H1 (cell line): ENCODE measurements at regions not wholly inside any gene's neighbourhood (a gene's known extent, or its start where the extent isn't known, plus 50 kb on each side); places are given as distances from the start of the nearest gene placed in this dataset.

ENCODE experiments used
- CTCF ChIA-PET: fragments of 300-600 bp; sonication (Branson Sonifier 250); formaldehyde crosslinking; loops from one replicate; lab custom pipeline; 2021; ENCODE audit not compliant: partially characterized antibody; lab: Charles Lee
- POLR2A ChIA-PET: fragments of 300-600 bp; sonication (Branson Sonifier 250); formaldehyde crosslinking; loops from one replicate; lab custom pipeline; 2021; ENCODE audit warnings: inconsistent platforms; ENCODE audit not compliant: partially characterized antibody; lab: Charles Lee
- DNase-seq, 2 experiments: peaks; one replicate each; pipeline versions ENCODE4 v3.0.0 to v3.0.0-alpha.2; 2010 to 2022; ENCODE audit warnings: low spot score in 2 of 2, low read depth in 1 of 2, mixed read lengths in 1 of 2
- FAIRE-seq: peaks from 2 replicates; lab custom pipeline; 2011; peaks lifted over from hg19 to GRCh38; lab: Jason Lieb, UNC
- H2AFZ ChIP-seq: 2 replicates; pipeline ENCODE4 v1.8.1; 2012; ENCODE audit warnings: low read length, inconsistent platforms
- H2AK5ac ChIP-seq: 2 replicates; pipeline ENCODE4 v1.6.1; 2013; ENCODE audit warnings: low read depth, low read length
- H2BK120ac ChIP-seq: replicated peaks from 2 replicates; pipeline ENCODE3; 2013; ENCODE audit warnings: low read depth, low read length, inconsistent platforms
- H2BK12ac ChIP-seq: 2 replicates; pipeline ENCODE4 v1.6.1; 2013; ENCODE audit warnings: low read depth, low read length
- H2BK15ac ChIP-seq: 2 replicates; pipeline ENCODE4 v1.6.1; 2013; ENCODE audit warnings: low read length
- H2BK20ac ChIP-seq: 2 replicates; pipeline ENCODE4 v1.6.1; 2013; ENCODE audit warnings: low read length
- H2BK5ac ChIP-seq: 2 replicates; pipeline ENCODE4 v1.6.1; 2013; ENCODE audit warnings: low read depth, low read length
- H3K14ac ChIP-seq: 2 replicates; pipeline ENCODE4 v1.6.1; 2013; ENCODE audit warnings: inconsistent platforms; ENCODE audit not compliant: insufficient read length
- H3K18ac ChIP-seq: 2 replicates; pipeline ENCODE4 v1.6.1; 2013; ENCODE audit warnings: low read length; ENCODE audit errors: extremely low read depth
- H3K23ac ChIP-seq: 2 replicates; pipeline ENCODE4 v1.6.1; 2013; ENCODE audit warnings: inconsistent platforms; ENCODE audit not compliant: insufficient read length
- H3K23me2 ChIP-seq: 2 replicates; pipeline ENCODE4 v1.6.1; 2013; ENCODE audit warnings: low read depth, low read length
- H3K27ac ChIP-seq: 2 replicates; pipeline ENCODE4 v1.6.1; 2011; ENCODE audit warnings: low read depth, low read length, inconsistent platforms
- H3K27me3 ChIP-seq, 4 experiments: replicated peaks in 1 of 4; 1 replicate in 1 of 4; 2 replicates in 3 of 4; pipeline versions ENCODE4 v1.6.1 to v1.8.1; 2011 to 2013; ENCODE audit warnings: low read length in 3 of 4, mild to moderate bottlenecking in 3 of 4, inconsistent platforms in 2 of 4, mixed read lengths in 2 of 4, moderate library complexity in 1 of 4; ENCODE audit not compliant: control insufficient read depth in 3 of 4, insufficient read depth in 3 of 4; ENCODE audit errors: extremely low read depth in 1 of 4
- H3K36me3 ChIP-seq, 4 experiments: 2 replicates each; pipeline versions ENCODE4 v1.6.1 to v1.8.1; 2011 to 2013; ENCODE audit warnings: mild to moderate bottlenecking in 4 of 4, low read length in 3 of 4, moderate library complexity in 2 of 4, control low read depth in 1 of 4, inconsistent platforms in 1 of 4; ENCODE audit not compliant: insufficient read depth in 4 of 4, control insufficient read depth in 2 of 4
- H3K4ac ChIP-seq: replicated peaks from 2 replicates; pipeline ENCODE3; 2013; ENCODE audit warnings: low read length, low read depth, mixed read lengths, inconsistent platforms; ENCODE audit not compliant: insufficient read length
- H3K4me1 ChIP-seq, 4 experiments: replicated peaks in 1 of 4; 1 replicate in 1 of 4; 2 replicates in 3 of 4; pipeline versions ENCODE4 v1.6.1 to v1.8.1; 2011 to 2013; ENCODE audit warnings: low read length in 3 of 4, inconsistent platforms in 2 of 4, mixed read lengths in 1 of 4; ENCODE audit not compliant: insufficient read depth in 4 of 4, control insufficient read depth in 3 of 4
- H3K4me2 ChIP-seq, 2 experiments: 2 replicates each; pipeline versions ENCODE4 v1.6.1 to v1.8.1; 2011 to 2013; ENCODE audit warnings: low read depth in 2 of 2, low read length in 2 of 2, control low read depth in 1 of 2, inconsistent platforms in 1 of 2, mild to moderate bottlenecking in 1 of 2; ENCODE audit not compliant: insufficient read depth in 1 of 2
- H3K4me3 ChIP-seq, 4 experiments: fragments of 200-600, 300-600 bp in 1 of 4; sonication (generic), shearing (Covaris generic), sonication (Bioruptor Twin) in 1 of 4; 2 replicates each; pipeline versions ENCODE4 v1.5.1 to v1.8.1; 2011 to 2016; ENCODE audit warnings: low read length in 4 of 4, low read depth in 3 of 4, control low read depth in 2 of 4, inconsistent platforms in 2 of 4, mild to moderate bottlenecking in 2 of 4, mixed read lengths in 1 of 4, moderate library complexity in 1 of 4; ENCODE audit not compliant: insufficient read depth in 2 of 4; ENCODE audit errors: extremely low read depth in 1 of 4
- H3K56ac ChIP-seq: replicated peaks from 2 replicates; pipeline ENCODE3; 2013; ENCODE audit warnings: low read depth, mild to moderate bottlenecking, mixed read lengths, low read length, inconsistent platforms; ENCODE audit not compliant: insufficient read length
- H3K79me1 ChIP-seq: 2 replicates; pipeline ENCODE4 v1.6.1; 2013; ENCODE audit warnings: low read depth, low read length, control low read depth
- H3K79me2 ChIP-seq, 2 experiments: 2 replicates each; pipeline versions ENCODE4 v1.6.1 to v1.8.1; 2012 to 2013; ENCODE audit warnings: low read length in 2 of 2, mild to moderate bottlenecking in 2 of 2, inconsistent platforms in 1 of 2; ENCODE audit not compliant: insufficient read depth in 2 of 2, control insufficient read depth in 1 of 2
- H3K9ac ChIP-seq, 4 experiments: replicated peaks in 1 of 4; 1 replicate in 1 of 4; 2 replicates in 3 of 4; pipeline versions ENCODE4 v1.6.1 to v1.8.1; 2011 to 2013; ENCODE audit warnings: low read depth in 3 of 4, low read length in 3 of 4, control low read depth in 2 of 4, mild to moderate bottlenecking in 2 of 4, moderate library complexity in 2 of 4, inconsistent platforms in 1 of 4; ENCODE audit errors: extremely low read depth in 1 of 4
- H3K9me3 ChIP-seq, 2 experiments: 2 replicates each; pipeline versions ENCODE4 v1.6.1 to v1.8.1; 2012 to 2013; ENCODE audit warnings: mild to moderate bottlenecking in 2 of 2, moderate library complexity in 2 of 2, control low read depth in 1 of 2, inconsistent platforms in 1 of 2, low read depth in 1 of 2, low read length in 1 of 2, mixed read lengths in 1 of 2; ENCODE audit not compliant: insufficient read depth in 2 of 2
- H4K20me1 ChIP-seq, 2 experiments: replicated peaks in 1 of 2; 2 replicates each; pipeline versions ENCODE3 to v1.8.1; 2011 to 2013; ENCODE audit warnings: inconsistent platforms in 2 of 2, low read length in 2 of 2, mild to moderate bottlenecking in 1 of 2; ENCODE audit not compliant: insufficient read depth in 2 of 2, control insufficient read depth in 1 of 2
- H4K5ac ChIP-seq: 2 replicates; pipeline ENCODE4 v1.6.1; 2013; ENCODE audit warnings: low read length, low read depth, mixed read lengths, inconsistent platforms; ENCODE audit not compliant: insufficient read length
- H4K8ac ChIP-seq: 2 replicates; pipeline ENCODE4 v1.8.0; 2013; ENCODE audit warnings: mild to moderate bottlenecking, moderate library complexity, low read length, inconsistent platforms; ENCODE audit not compliant: insufficient read depth; ENCODE audit errors: extremely low read depth
- H4K91ac ChIP-seq: replicated peaks from 2 replicates; pipeline ENCODE3; 2013; ENCODE audit warnings: low read length, mixed read lengths, inconsistent platforms; ENCODE audit not compliant: insufficient read length
- CBX5 ChIP-seq: fragments of 300-800, 300-1000 bp; sonication (generic); IDR thresholded peaks from 2 replicates; pipeline ENCODE4 v1.7.1; 2016; ENCODE audit warnings: antibody characterized with exemption, low read length, low read depth
- CEBPB ChIP-seq: IDR thresholded peaks from 2 replicates; pipeline ENCODE4 v1.6.1; 2012; ENCODE audit warnings: low read depth, low read length
- GTF2F1 ChIP-seq: IDR thresholded peaks from 2 replicates; pipeline ENCODE4 v1.6.1; 2012; ENCODE audit warnings: low read depth, low read length, improper control_type of control experiment, borderline replicate concordance
- KDM5A ChIP-seq: fragments of 200-600 bp; IDR thresholded peaks from 2 replicates; pipeline ENCODE4 v1.7.1; 2012; ENCODE audit warnings: mild to moderate bottlenecking, low read length, inconsistent platforms, mixed read lengths
- NANOG ChIP-seq: IDR thresholded peaks from 2 replicates; pipeline ENCODE4 v1.6.1; 2011; ENCODE audit warnings: low read length, low read depth, mild to moderate bottlenecking, inconsistent platforms; ENCODE audit not compliant: insufficient read depth, poor library complexity, severe bottlenecking
- POLR2A ChIP-seq, 2 experiments: IDR thresholded peaks; 1 replicate in 1 of 2; 2 replicates in 1 of 2; pipeline ENCODE4 v1.6.1; 2011; ENCODE audit warnings: low read depth in 2 of 2, low read length in 2 of 2, mild to moderate bottlenecking in 2 of 2; ENCODE audit errors: control extremely low read depth in 1 of 2
- SP2 ChIP-seq: IDR thresholded peaks from 2 replicates; pipeline ENCODE4 v1.6.1; 2012; ENCODE audit warnings: mild to moderate bottlenecking, low read length, inconsistent platforms
- SUZ12 ChIP-seq: fragments of 200-600 bp; sonication (generic); IDR thresholded peaks from 2 replicates; pipeline ENCODE4 v1.6.1; 2012; ENCODE audit warnings: mild to moderate bottlenecking, inconsistent platforms, low read length, moderate library complexity, mixed read lengths
- TAF1 ChIP-seq: IDR thresholded peaks from 2 replicates; pipeline ENCODE4 v1.6.1; 2011; ENCODE audit warnings: mild to moderate bottlenecking, low read depth, low read length
- TCF12 ChIP-seq: IDR thresholded peaks from 2 replicates; pipeline ENCODE4 v1.6.1; 2011; ENCODE audit warnings: low read depth, mild to moderate bottlenecking, low read length
- WGBS, 2 experiments: shearing (Covaris generic) in 1 of 2; methylation state at CpG; one replicate each; pipeline versions ENCODE4 v1.1.6 to v1.1.7; 2013 to 2015; ENCODE audit warnings: low lambda C conversion rate in 2 of 2, mixed read lengths in 2 of 2, inconsistent platforms in 1 of 2, low coverage in 1 of 2, missing lambda C conversion rate in 1 of 2; ENCODE audit not compliant: insufficient replicate concordance in 2 of 2, insufficient coverage in 1 of 2, insufficient read length in 1 of 2; ENCODE audit errors: extremely low coverage in 1 of 2, missing lambda C conversion rate in 1 of 2; 5-methylcytosine and 5-hydroxymethylcytosine counted together
- TF ChIP-seq, protein P1 (sequence below), 3 experiments: IDR thresholded peaks; 1 replicate in 2 of 3; 2 replicates in 1 of 3; pipeline versions ENCODE4 v1.5.1 to v1.6.1; 2011; ENCODE audit warnings: low read length in 3 of 3, mild to moderate bottlenecking in 3 of 3, inconsistent platforms in 2 of 3, low read depth in 1 of 3, moderate library complexity in 1 of 3; ENCODE audit not compliant: insufficient read depth in 1 of 3; ENCODE audit errors: control extremely low read depth in 1 of 3
- TF ChIP-seq, protein P2 (sequence below): IDR thresholded peaks from 2 replicates; pipeline ENCODE4 v1.6.1; 2011; ENCODE audit warnings: low read length, improper control_type of control experiment

DNA sequence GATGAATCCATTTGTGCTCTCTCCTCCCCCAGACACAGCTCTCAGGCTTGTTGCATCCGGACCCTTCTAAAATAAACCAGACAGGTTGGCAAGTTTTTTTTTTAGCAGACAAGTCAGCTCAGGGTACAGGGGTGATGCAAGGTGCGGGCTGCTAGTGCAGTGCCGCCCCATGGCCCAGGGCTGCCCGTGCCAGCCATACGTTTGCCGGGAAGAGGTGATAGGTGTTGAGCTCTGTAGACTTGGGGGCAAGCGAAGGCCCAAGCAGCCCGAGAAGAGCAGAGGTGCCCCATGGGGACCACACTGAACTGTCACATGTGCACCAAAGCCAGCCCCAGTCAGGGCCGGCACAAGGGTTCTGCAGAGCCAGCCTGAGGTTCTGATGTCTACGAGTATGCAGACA lies 57.1 kb upstream of the PDSS1 start:
- no peaks in the 10 kb centered on the region for H3K79me1 ChIP-seq
- no peak overlapping the region for H2AK5ac ChIP-seq
- no peak overlapping the region for H3K9ac ChIP-seq
- H3K23me2 ChIP-seq, result no peaks in the 10 kb centered on the region
- no peak overlapping the region for H3K4ac ChIP-seq
- H3K36me3 ChIP-seq, result no peaks in the 10 kb centered on the region
- H3K4me1 ChIP-seq, result peaks cover 0 to 2% (median 0%) of the 10 kb centered on the region in 4 experiments; a peak in 1 of 7 replicates
- POLR2A ChIA-PET, result no interaction called here
- no peak overlapping the region for H3K4me2 ChIP-seq
- H3K79me2 ChIP-seq, result no peaks in the 10 kb centered on the region
- no peak for FAIRE-seq
- H2BK5ac ChIP-seq, result no peak overlapping the region
- H3K23ac ChIP-seq, result no peak overlapping the region
- no peaks in the 10 kb centered on the region for H4K20me1 ChIP-seq
- DNase-seq, result no peak
- no peak overlapping the region for H2BK15ac ChIP-seq
- H3K4me3 ChIP-seq, result no peak overlapping the region
- no peak overlapping the region for H4K5ac ChIP-seq
- no peak overlapping the region for H4K91ac ChIP-seq
- no peak overlapping the region for H3K14ac ChIP-seq
- WGBS, 2 experiments, result 74% methylated on average over 10 of the region's 10 CpGs; no CpG with 5 or more reads in 1 of the 2 experiments
- H3K18ac ChIP-seq, result no peak overlapping the region
- H2AFZ ChIP-seq, result peak overlapping the region; percentile 69
- no peak overlapping the region for H2BK20ac ChIP-seq
- H4K8ac ChIP-seq, result no peak overlapping the region
- no peak overlapping the region for H2BK120ac ChIP-seq
- no peaks in the 10 kb centered on the region for H3K9me3 ChIP-seq
- no peaks in the 10 kb centered on the region for H3K27me3 ChIP-seq
- CTCF ChIA-PET, result interaction anchor here (1.0 kb wide), 1 partner anchor 306 kb away, joined by 3 read pairs; no protein-coding TSS in a partner anchor
- H2BK12ac ChIP-seq, result no peak overlapping the region
- no peak overlapping the region for H3K27ac ChIP-seq
- no peak overlapping the region for H3K56ac ChIP-seq
- TF ChIP-seq, protein P1, sequence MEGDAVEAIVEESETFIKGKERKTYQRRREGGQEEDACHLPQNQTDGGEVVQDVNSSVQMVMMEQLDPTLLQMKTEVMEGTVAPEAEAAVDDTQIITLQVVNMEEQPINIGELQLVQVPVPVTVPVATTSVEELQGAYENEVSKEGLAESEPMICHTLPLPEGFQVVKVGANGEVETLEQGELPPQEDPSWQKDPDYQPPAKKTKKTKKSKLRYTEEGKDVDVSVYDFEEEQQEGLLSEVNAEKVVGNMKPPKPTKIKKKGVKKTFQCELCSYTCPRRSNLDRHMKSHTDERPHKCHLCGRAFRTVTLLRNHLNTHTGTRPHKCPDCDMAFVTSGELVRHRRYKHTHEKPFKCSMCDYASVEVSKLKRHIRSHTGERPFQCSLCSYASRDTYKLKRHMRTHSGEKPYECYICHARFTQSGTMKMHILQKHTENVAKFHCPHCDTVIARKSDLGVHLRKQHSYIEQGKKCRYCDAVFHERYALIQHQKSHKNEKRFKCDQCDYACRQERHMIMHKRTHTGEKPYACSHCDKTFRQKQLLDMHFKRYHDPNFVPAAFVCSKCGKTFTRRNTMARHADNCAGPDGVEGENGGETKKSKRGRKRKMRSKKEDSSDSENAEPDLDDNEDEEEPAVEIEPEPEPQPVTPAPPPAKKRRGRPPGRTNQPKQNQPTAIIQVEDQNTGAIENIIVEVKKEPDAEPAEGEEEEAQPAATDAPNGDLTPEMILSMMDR (IDR thresholded peaks at IDR 0.05; ENCODE audit: control extremely low read depth in 1 of 3, insufficient read depth in 1 of 3, low read depth in 1 of 3, low read length in 3 of 3), result no peak
- TF ChIP-seq TCF12 (no peak), CBX5 (no peak), NANOG (no peak), POLR2A (IDR thresholded peaks at IDR 0.05; ENCODE audit: control extremely low read depth in 1 of 2, low read depth in 2 of 2, low read length in 2 of 2) (no peak), KDM5A (no peak), GTF2F1 (no peak), SP2 (no peak), SUZ12 (no peak), CEBPB (no peak), TAF1 (no peak)
- TF ChIP-seq, protein P2, sequence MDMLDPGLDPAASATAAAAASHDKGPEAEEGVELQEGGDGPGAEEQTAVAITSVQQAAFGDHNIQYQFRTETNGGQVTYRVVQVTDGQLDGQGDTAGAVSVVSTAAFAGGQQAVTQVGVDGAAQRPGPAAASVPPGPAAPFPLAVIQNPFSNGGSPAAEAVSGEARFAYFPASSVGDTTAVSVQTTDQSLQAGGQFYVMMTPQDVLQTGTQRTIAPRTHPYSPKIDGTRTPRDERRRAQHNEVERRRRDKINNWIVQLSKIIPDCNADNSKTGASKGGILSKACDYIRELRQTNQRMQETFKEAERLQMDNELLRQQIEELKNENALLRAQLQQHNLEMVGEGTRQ, result no peak
